ENCODE measurements at regions not wholly inside any gene's neighbourhood (a gene's known extent, or its start where the extent isn't known, plus 50 kb on each side); places are given as distances from the start of the nearest gene placed in this dataset.

DNA sequence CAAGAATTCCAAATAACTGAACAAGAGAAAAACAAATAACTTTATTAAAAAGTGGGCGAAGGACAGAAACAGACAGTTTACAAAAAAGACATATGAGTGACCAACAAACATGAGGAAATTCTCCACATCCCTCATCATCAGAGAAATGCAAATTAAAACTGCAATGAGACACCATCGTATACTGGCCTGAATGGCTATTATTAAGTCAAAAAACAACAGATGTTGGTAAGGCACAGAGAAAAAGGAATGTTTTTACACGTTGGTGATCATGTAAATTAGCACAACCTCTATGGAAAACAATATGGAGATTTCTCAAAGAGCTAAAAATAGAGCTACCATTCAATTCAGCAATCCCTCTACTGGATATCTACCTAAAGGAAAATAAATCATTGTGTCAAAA is 1260.4 kb upstream of the ALCAM start:
- Histone ChIP-seq H3K4me1 (no peaks in the 10 kb centered on the region), H3K27ac (no peak overlapping the region), H3K4me3 (no peak overlapping the region), H3K4me2 (no peak overlapping the region), H3K9me3 (no peaks in the 10 kb centered on the region; the same call in 2 of the 3 replicates)
- FAIRE-seq = no peak
- WGBS (ENCODE audit: missing lambda C conversion rate) = 23% methylated on average over 3 of the region's 3 CpGs
- POLR2A ChIA-PET = no interaction called here
- no peak for DNase-seq (ENCODE audit: low read depth in 1 of 2, low spot score in 1 of 2)
- CTCF ChIA-PET = no interaction called here
- ATAC-seq = no peak
- TF ChIP-seq BHLHE40 (IDR thresholded peaks at IDR 0.05; ENCODE audit: low read depth, low read length) = no peak
- TF ChIP-seq CHD4 (IDR thresholded peaks at IDR 0.05; ENCODE audit: borderline replicate concordance) = no peak
- TF ChIP-seq, protein P1, sequence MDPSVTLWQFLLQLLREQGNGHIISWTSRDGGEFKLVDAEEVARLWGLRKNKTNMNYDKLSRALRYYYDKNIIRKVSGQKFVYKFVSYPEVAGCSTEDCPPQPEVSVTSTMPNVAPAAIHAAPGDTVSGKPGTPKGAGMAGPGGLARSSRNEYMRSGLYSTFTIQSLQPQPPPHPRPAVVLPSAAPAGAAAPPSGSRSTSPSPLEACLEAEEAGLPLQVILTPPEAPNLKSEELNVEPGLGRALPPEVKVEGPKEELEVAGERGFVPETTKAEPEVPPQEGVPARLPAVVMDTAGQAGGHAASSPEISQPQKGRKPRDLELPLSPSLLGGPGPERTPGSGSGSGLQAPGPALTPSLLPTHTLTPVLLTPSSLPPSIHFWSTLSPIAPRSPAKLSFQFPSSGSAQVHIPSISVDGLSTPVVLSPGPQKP (IDR thresholded peaks at IDR 0.05; ENCODE audit: low read depth, low read length) = no peak
- TF ChIP-seq RARB (CRISPR knock-in tag; IDR thresholded peaks at IDR 0.05) = no peak
- TF ChIP-seq POLR2AphosphoS2 (conservative IDR thresholded peaks at IDR 0.05; ENCODE audit: low read length) = no peak
- no peak for TF ChIP-seq EP300 (IDR thresholded peaks at IDR 0.05)
- TF ChIP-seq, protein P2, sequence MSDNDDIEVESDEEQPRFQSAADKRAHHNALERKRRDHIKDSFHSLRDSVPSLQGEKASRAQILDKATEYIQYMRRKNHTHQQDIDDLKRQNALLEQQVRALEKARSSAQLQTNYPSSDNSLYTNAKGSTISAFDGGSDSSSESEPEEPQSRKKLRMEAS (IDR thresholded peaks at IDR 0.05) = no peak
- TF ChIP-seq RCOR1 (IDR thresholded peaks at IDR 0.05; ENCODE audit: low read depth, low read length) = no peak
- TF ChIP-seq, protein P3, sequence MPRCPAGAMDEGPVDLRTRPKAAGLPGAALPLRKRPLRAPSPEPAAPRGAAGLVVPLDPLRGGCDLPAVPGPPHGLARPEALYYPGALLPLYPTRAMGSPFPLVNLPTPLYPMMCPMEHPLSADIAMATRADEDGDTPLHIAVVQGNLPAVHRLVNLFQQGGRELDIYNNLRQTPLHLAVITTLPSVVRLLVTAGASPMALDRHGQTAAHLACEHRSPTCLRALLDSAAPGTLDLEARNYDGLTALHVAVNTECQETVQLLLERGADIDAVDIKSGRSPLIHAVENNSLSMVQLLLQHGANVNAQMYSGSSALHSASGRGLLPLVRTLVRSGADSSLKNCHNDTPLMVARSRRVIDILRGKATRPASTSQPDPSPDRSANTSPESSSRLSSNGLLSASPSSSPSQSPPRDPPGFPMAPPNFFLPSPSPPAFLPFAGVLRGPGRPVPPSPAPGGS (IDR thresholded peaks at IDR 0.05) = no peak
- TF ChIP-seq SREBF2 (IDR thresholded peaks at IDR 0.05) = no peak
- TF ChIP-seq, protein P4, sequence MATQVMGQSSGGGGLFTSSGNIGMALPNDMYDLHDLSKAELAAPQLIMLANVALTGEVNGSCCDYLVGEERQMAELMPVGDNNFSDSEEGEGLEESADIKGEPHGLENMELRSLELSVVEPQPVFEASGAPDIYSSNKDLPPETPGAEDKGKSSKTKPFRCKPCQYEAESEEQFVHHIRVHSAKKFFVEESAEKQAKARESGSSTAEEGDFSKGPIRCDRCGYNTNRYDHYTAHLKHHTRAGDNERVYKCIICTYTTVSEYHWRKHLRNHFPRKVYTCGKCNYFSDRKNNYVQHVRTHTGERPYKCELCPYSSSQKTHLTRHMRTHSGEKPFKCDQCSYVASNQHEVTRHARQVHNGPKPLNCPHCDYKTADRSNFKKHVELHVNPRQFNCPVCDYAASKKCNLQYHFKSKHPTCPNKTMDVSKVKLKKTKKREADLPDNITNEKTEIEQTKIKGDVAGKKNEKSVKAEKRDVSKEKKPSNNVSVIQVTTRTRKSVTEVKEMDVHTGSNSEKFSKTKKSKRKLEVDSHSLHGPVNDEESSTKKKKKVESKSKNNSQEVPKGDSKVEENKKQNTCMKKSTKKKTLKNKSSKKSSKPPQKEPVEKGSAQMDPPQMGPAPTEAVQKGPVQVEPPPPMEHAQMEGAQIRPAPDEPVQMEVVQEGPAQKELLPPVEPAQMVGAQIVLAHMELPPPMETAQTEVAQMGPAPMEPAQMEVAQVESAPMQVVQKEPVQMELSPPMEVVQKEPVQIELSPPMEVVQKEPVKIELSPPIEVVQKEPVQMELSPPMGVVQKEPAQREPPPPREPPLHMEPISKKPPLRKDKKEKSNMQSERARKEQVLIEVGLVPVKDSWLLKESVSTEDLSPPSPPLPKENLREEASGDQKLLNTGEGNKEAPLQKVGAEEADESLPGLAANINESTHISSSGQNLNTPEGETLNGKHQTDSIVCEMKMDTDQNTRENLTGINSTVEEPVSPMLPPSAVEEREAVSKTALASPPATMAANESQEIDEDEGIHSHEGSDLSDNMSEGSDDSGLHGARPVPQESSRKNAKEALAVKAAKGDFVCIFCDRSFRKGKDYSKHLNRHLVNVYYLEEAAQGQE (IDR thresholded peaks at IDR 0.05) = no peak
- no peak for TF ChIP-seq ESRRA (IDR thresholded peaks at IDR 0.05; ENCODE audit: borderline replicate concordance, low read length)

DNA sequence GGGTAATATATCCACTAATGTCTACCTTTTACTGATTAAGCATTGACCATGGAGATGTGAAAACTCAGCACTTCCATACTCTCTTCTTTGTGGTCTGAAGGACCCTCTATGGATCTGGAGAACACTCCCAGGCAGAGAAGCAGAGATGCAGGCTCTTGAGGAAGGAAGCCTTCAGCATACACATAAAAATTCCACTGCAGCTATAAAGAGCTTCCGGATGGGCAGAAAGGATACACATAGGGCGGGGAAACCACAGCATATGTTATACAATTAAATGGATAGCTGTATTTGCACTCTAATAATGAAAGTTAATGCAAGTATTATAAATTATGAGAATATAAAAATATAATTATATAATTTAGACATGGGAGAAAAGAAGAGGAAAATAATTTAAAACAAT is 1258.2 kb upstream of the ALCAM start:
- no peak overlapping the region for H3K27ac ChIP-seq
- no peak overlapping the region for H3K4me2 ChIP-seq
- H3K9me3 ChIP-seq = no peaks in the 10 kb centered on the region; the same call in 2 of the 3 replicates
- ChIA-PET CTCF (no interaction called here), POLR2A (no interaction called here)
- TF ChIP-seq, protein P4 (IDR thresholded peaks at IDR 0.05) = no peak
- TF ChIP-seq FOSB (CRISPR knock-in tag; IDR thresholded peaks at IDR 0.05) = no peak
- TF ChIP-seq HEYL (CRISPR knock-in tag; IDR thresholded peaks at IDR 0.05) = no peak
- TF ChIP-seq CHD4 (IDR thresholded peaks at IDR 0.05; ENCODE audit: borderline replicate concordance) = no peak
- no peak for TF ChIP-seq RNF2 (IDR thresholded peaks at IDR 0.05; ENCODE audit: borderline replicate concordance, low read depth)
- H3K4me3 ChIP-seq = no peak overlapping the region
- no peak for FAIRE-seq
- no peak for DNase-seq (ENCODE audit: low read depth in 1 of 2, low spot score in 1 of 2)
- WGBS (ENCODE audit: missing lambda C conversion rate) = 73% methylated on average over 2 of the region's 2 CpGs
- H3K4me1 ChIP-seq = no peaks in the 10 kb centered on the region
- ATAC-seq = no peak

Measured in A549 (cell line).